Endothelial cell of umbilical vein (primary cell): ENCODE measurements at regions not wholly inside any gene's neighbourhood (a gene's known extent, or its start where the extent isn't known, plus 50 kb on each side); places are given as distances from the start of the nearest gene placed in this dataset.

Experiments
- BruUV-seq: library from RNA; stranded (reverse); fragments of 400-500 nt; replicated peaks from 2 replicates; lab custom pipeline; 2021; lab: Mats Ljungman, UMichigan
- CTCF ChIA-PET: fragments of 300-600, 350-600 bp; sonication (Branson Sonifier 250); formaldehyde crosslinking; loops from one replicate; lab custom pipeline; 2021; ENCODE audit warnings: antibody characterized with exemption, inconsistent platforms; lab: Charles Lee
- POLR2A ChIA-PET: fragments of 300-600, 350-600 bp; sonication (Branson Sonifier 250); formaldehyde crosslinking; loops from one replicate; lab custom pipeline; 2021; ENCODE audit warnings: antibody characterized with exemption, inconsistent platforms; lab: Charles Lee
- DNase-seq: peaks from one replicate; pipeline ENCODE4 v3.0.0-alpha.2; 2011; ENCODE audit warnings: low read depth, low spot score
- FAIRE-seq: peaks from 2 replicates; lab custom pipeline; 2011; peaks lifted over from hg19 to GRCh38; lab: Jason Lieb, UNC
- H2AFZ ChIP-seq: 2 replicates; pipeline ENCODE4 v1.6.0; 2012; ENCODE audit warnings: low read depth, low read length, control low read depth, inconsistent platforms
- H3K27ac ChIP-seq: 2 replicates; pipeline ENCODE4 v1.5.1; 2011; ENCODE audit warnings: low read depth, mild to moderate bottlenecking, control low read depth, low read length, moderate library complexity; ENCODE audit not compliant: insufficient read depth
- H3K27me3 ChIP-seq, 2 experiments: 2 replicates each; pipeline versions ENCODE4 v1.6.0 to v1.6.1; 2011; ENCODE audit warnings: low read length in 2 of 2, mixed read lengths in 1 of 2; ENCODE audit not compliant: control insufficient read depth in 2 of 2, insufficient read depth in 2 of 2
- H3K36me3 ChIP-seq, 2 experiments: 2 replicates in 1 of 2; 3 replicates in 1 of 2; pipeline ENCODE4 v1.5.1; 2011; ENCODE audit warnings: low read length in 2 of 2, mild to moderate bottlenecking in 1 of 2, moderate library complexity in 1 of 2; ENCODE audit not compliant: control insufficient read depth in 2 of 2, insufficient read depth in 2 of 2; ENCODE audit errors: extremely low read depth in 1 of 2
- H3K4me1 ChIP-seq: 3 replicates; pipeline ENCODE4 v1.5.1; 2011; ENCODE audit warnings: mild to moderate bottlenecking, low read length; ENCODE audit not compliant: control insufficient read depth, insufficient read depth; ENCODE audit errors: extremely low read depth
- H3K4me2 ChIP-seq: 2 replicates; pipeline ENCODE4 v1.6.1; 2011; ENCODE audit warnings: low read length, control low read depth, mixed read lengths; ENCODE audit not compliant: insufficient read depth
- H3K4me3 ChIP-seq, 3 experiments: fragments of 200-600 bp in 1 of 3; sonication (generic), shearing (Covaris generic) in 1 of 3; replicated peaks in 1 of 3; 2 replicates each; pipeline ENCODE4 v1.5.1; 2011 to 2016; ENCODE audit warnings: control low read depth in 3 of 3, low read length in 3 of 3, mild to moderate bottlenecking in 2 of 3, inconsistent platforms in 1 of 3, low read depth in 1 of 3, moderate library complexity in 1 of 3; ENCODE audit not compliant: insufficient read depth in 1 of 3
- H3K79me2 ChIP-seq: 2 replicates; pipeline ENCODE4 v1.6.0; 2012; ENCODE audit warnings: low read length, inconsistent platforms; ENCODE audit not compliant: control insufficient read depth, insufficient read depth
- H3K9ac ChIP-seq: replicated peaks from 2 replicates; pipeline ENCODE3; 2011; ENCODE audit warnings: low read length, control low read depth; ENCODE audit not compliant: insufficient read depth; ENCODE audit errors: extremely low read depth
- H3K9me1 ChIP-seq: replicated peaks from 3 replicates; pipeline ENCODE4 v1.6.0; 2011; ENCODE audit warnings: mild to moderate bottlenecking, low read length; ENCODE audit not compliant: control insufficient read depth, insufficient read depth; ENCODE audit errors: extremely low read depth
- H3K9me3 ChIP-seq: replicated peaks from 2 replicates; pipeline ENCODE4 v1.5.1; 2012; ENCODE audit warnings: low read length, inconsistent platforms; ENCODE audit not compliant: control insufficient read depth, insufficient read depth
- H4K20me1 ChIP-seq: replicated peaks from 2 replicates; pipeline ENCODE3; 2011; ENCODE audit warnings: mild to moderate bottlenecking, low read length; ENCODE audit not compliant: control insufficient read depth, insufficient read depth; ENCODE audit errors: extremely low read depth
- FOS ChIP-seq: IDR thresholded peaks from 2 replicates; pipeline ENCODE4 v1.6.1; 2011; ENCODE audit warnings: mild to moderate bottlenecking, low read length, moderate library complexity, borderline replicate concordance; ENCODE audit not compliant: insufficient read depth
- GATA2 ChIP-seq: IDR thresholded peaks from 2 replicates; pipeline ENCODE4 v1.7.0; 2011; ENCODE audit warnings: low read depth, mild to moderate bottlenecking, moderate library complexity, mixed read lengths, low read length; ENCODE audit not compliant: insufficient read length, insufficient read depth
- dilution Hi-C: fragments of 300-500 bp; cut with MboI; formaldehyde crosslinking; loops from one replicate; pipeline ENCODE4 v1.15.0; 2019; ENCODE audit warnings: low sequenced_read_pairs; ENCODE audit not compliant: extremely low pct_ligation_motif_present
- intact Hi-C: fragments of 100-400 bp; cut with micrococcal nuclease; formaldehyde crosslinking; loops from one replicate; pipeline ENCODE4 v1.10.0; 2022
- TF ChIP-seq, protein P1 (sequence below): IDR thresholded peaks from 2 replicates; pipeline ENCODE4 v1.6.1; 2011; ENCODE audit not compliant: insufficient read depth, insufficient read length

DNA sequence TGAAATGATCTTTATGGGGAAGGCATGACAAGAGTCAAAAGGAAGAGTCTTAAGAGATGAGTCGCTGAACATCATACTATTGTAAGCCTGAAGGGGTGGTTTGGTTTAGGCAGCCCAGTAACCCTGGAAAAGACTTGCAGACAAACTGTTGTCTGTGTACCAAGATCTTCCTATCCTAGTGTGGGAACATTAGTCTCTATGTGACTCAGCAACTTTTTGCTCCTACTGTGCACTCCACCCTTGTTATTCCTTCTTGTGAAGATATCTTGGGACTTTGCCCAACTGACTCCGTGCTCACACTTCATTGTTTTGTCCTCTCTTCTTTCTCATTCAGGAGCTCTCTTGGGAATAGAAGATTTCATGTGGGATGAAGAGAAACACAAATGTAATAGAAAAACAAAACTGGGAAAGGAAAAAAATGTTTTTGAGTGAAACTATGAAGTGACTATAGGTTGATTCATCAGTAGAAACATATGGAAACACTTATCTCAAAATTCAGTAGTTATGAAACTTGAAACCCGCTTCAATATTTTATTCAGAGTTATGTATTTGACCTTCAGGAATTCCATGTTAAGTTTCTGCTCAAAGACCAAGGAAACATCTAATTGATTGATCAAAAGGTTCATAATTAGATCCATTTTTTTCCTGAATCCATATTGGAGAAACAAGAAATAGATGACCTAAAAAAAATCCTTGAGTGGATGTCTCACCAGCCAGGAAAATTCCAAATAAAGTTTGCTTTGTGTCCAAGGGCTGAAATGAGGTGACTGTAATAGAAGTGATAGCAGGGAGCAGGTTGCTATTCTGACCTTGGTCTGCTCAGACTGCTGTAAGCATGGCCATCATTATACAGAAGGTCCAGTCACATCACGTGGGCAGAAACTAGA lies 67.2 kb downstream of the BTG1 start:
- Histone ChIP-seq H3K4me2 (no peak overlapping the region), H3K79me2 (no peaks in the 10 kb centered on the region), H3K9ac (no peak overlapping the region), H3K9me3 (no peaks in the 10 kb centered on the region), H2AFZ (peak overlapping the region; percentile 65), H3K27ac (no peak overlapping the region), H3K4me1 (no peaks in the 10 kb centered on the region), H3K27me3 (no peaks in the 10 kb centered on the region), H3K4me3 (no peak overlapping the region), H3K36me3 (no peaks in the 10 kb centered on the region), H3K9me1 (no peaks in the 10 kb centered on the region), H4K20me1 (no peaks in the 10 kb centered on the region)
- no TSS peak for BruUV-seq
- no peak for FAIRE-seq
- intact Hi-C loops, result no loop called here
- peak; percentile 42 for DNase-seq
- dilution Hi-C loops, result no loop called here
- ChIA-PET CTCF (no interaction called here), POLR2A (no interaction called here)
- peak; percentile 14 for TF ChIP-seq FOS
- TF ChIP-seq, protein P1, sequence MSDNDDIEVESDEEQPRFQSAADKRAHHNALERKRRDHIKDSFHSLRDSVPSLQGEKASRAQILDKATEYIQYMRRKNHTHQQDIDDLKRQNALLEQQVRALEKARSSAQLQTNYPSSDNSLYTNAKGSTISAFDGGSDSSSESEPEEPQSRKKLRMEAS, result no peak

DNA sequence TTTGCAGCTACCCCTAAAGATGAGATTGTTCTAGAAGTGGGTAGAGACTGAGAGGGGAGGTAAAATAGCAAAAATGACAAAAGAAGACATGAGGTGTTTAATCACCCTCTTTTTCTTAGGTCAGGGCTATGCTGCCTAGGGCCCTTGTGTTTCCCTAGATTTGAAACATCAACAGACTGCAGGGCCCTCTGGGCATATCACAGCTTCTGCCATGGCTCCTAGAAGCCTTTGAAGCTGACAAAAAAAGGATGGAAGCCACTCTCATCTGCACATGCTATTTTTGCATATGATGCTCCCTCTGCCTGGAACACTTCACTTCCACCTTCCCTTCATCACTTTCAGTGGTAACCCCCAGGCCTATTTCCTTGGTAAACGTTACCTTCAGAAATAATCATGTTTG lies 68.1 kb downstream of the BTG1 start:
- intact Hi-C loops, result no loop called here
- ChIA-PET POLR2A (no interaction called here), CTCF (no interaction called here)
- no peaks in the 10 kb centered on the region for H3K27me3 ChIP-seq
- no peaks in the 10 kb centered on the region for H3K9me3 ChIP-seq
- H3K4me3 ChIP-seq, result no peak overlapping the region
- DNase-seq (no peak), FAIRE-seq (no peak)
- no peaks in the 10 kb centered on the region for H4K20me1 ChIP-seq
- dilution Hi-C loops, result no loop called here
- no peaks in the 10 kb centered on the region for H3K9me1 ChIP-seq
- no peak overlapping the region for H2AFZ ChIP-seq
- H3K4me1 ChIP-seq, result no peaks in the 10 kb centered on the region
- TF ChIP-seq GATA2, result no peak
- no peak overlapping the region for H3K4me2 ChIP-seq
- H3K36me3 ChIP-seq, result no peaks in the 10 kb centered on the region
- H3K9ac ChIP-seq, result no peak overlapping the region
- no TSS peak for BruUV-seq
- H3K27ac ChIP-seq, result no peak overlapping the region
- H3K79me2 ChIP-seq, result no peaks in the 10 kb centered on the region
